Endodermal cell (in vitro differentiated cells): ENCODE measurements at regions not wholly inside any gene's neighbourhood (a gene's known extent, or its start where the extent isn't known, plus 50 kb on each side); places are given as distances from the start of the nearest gene placed in this dataset.

Experiments used
- DNase-seq: peaks from one replicate; pipeline ENCODE4 v3.0.0-alpha.2; 2017
- H3K27ac ChIP-seq: 2 replicates; pipeline ENCODE4 v1.5.1; 2013; ENCODE audit warnings: mild to moderate bottlenecking, low read depth, low read length, moderate library complexity
- H3K27me3 ChIP-seq: 2 replicates; pipeline ENCODE4 v1.6.1; 2013; ENCODE audit warnings: mild to moderate bottlenecking, low read length, moderate library complexity; ENCODE audit not compliant: insufficient read depth, control insufficient read depth, poor library complexity, severe bottlenecking
- H3K36me3 ChIP-seq: 2 replicates; pipeline ENCODE4 v1.7.0; 2013; ENCODE audit warnings: mild to moderate bottlenecking, low read length, moderate library complexity; ENCODE audit not compliant: control insufficient read depth, insufficient read depth
- H3K4me1 ChIP-seq: one replicate; pipeline ENCODE4 v1.7.0; 2013; ENCODE audit warnings: low read length; ENCODE audit not compliant: control insufficient read depth, insufficient read depth
- H3K4me3 ChIP-seq: 2 replicates; pipeline ENCODE4 v1.5.1; 2013; ENCODE audit warnings: mild to moderate bottlenecking, low read length, moderate library complexity
- H3K9ac ChIP-seq: 2 replicates; pipeline ENCODE4 v1.6.1; 2013; ENCODE audit warnings: mild to moderate bottlenecking, low read length, moderate library complexity; ENCODE audit not compliant: poor library complexity, severe bottlenecking; ENCODE audit errors: extremely low read depth
- H3K9me3 ChIP-seq: 2 replicates; pipeline ENCODE4 v1.6.1; 2013; ENCODE audit warnings: mild to moderate bottlenecking, low read length, moderate library complexity; ENCODE audit not compliant: control insufficient read depth
- H3K27ac Mint-ChIP-seq: 2 replicates; pipeline ENCODE4 v1.8.0; 2020; ENCODE audit warnings: mixed read lengths
- H3K27me3 Mint-ChIP-seq: 2 replicates; pipeline ENCODE4 v1.8.0; 2021; ENCODE audit warnings: mild to moderate bottlenecking, mixed read lengths; ENCODE audit not compliant: insufficient read depth
- H3K36me3 Mint-ChIP-seq: 2 replicates; pipeline ENCODE4 v1.8.0; 2020; ENCODE audit warnings: low read depth, mixed read lengths
- H3K4me1 Mint-ChIP-seq: 2 replicates; pipeline ENCODE4 v1.8.0; 2020; ENCODE audit warnings: mixed read lengths
- H3K4me3 Mint-ChIP-seq: 2 replicates; pipeline ENCODE4 v1.8.0; 2020; ENCODE audit warnings: mild to moderate bottlenecking, moderate library complexity, mixed read lengths
- H3K9me3 Mint-ChIP-seq: 2 replicates; pipeline ENCODE4 v1.8.0; 2020; ENCODE audit warnings: mild to moderate bottlenecking, mixed read lengths
- WGBS, 2 experiments: methylation state at CpG; one replicate each; pipeline versions ENCODE4 v1.1.5 to v1.1.7; 2013; ENCODE audit warnings: missing lambda C conversion rate in 2 of 2, mixed read lengths in 1 of 2; ENCODE audit not compliant: insufficient coverage in 1 of 2, insufficient read length in 1 of 2; 5-methylcytosine and 5-hydroxymethylcytosine counted together
- TF ChIP-seq, protein P1 (sequence below): fragments of 200-600 bp; sonication (generic); conservative IDR thresholded peaks from 2 replicates; pipeline ENCODE4 v1.5.0; 2021; ENCODE audit warnings: antibody characterized with exemption, mild to moderate bottlenecking

DNA sequence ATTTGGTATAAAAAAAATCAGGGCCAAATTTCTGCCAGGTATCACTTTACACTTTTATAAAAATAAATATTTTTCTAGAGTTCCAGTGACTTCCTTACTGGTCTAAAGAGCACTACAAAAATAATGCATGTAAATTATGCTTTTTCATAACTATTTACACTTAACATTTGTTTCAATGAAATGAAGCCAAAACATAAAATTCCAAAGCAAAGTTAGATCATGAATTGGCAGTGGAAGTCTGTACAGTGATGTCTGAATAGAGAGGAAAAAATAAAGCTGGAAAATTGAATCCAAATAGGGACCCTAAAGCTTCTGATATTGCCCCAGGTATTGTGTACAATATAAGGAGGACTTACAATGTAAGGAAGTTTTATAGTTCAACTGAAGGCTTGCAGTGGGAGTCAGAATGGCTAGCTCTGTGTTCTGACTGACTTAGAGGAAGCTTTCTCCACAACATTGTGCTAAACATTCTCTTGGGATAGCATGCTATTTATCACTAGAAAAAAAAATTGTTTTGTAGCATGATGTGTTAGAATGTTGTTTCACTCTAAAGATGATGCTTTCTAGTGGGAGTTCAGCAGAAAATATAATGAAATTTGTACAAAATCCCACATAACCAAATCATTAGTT is 288.2 kb upstream of the UGT8 start:
- Histone ChIP-seq H3K27ac (no peak overlapping the region), H3K9ac (no peak overlapping the region), H3K27me3 (no peaks in the 10 kb centered on the region), H3K4me3 (no peak overlapping the region), H3K36me3 (no peaks in the 10 kb centered on the region), H3K9me3 (no peaks in the 10 kb centered on the region), H3K4me1 (no peaks in the 10 kb centered on the region)
- Mint-ChIP-seq H3K27ac (no peak overlapping the region), H3K4me1 (peaks cover 11% of the 10 kb centered on the region), H3K4me3 (no peak overlapping the region), H3K9me3 (peaks cover 2% of the 10 kb centered on the region), H3K36me3 (no peaks in the 10 kb centered on the region), H3K27me3 (peaks cover 14% of the 10 kb centered on the region)
- TF ChIP-seq, protein P1, sequence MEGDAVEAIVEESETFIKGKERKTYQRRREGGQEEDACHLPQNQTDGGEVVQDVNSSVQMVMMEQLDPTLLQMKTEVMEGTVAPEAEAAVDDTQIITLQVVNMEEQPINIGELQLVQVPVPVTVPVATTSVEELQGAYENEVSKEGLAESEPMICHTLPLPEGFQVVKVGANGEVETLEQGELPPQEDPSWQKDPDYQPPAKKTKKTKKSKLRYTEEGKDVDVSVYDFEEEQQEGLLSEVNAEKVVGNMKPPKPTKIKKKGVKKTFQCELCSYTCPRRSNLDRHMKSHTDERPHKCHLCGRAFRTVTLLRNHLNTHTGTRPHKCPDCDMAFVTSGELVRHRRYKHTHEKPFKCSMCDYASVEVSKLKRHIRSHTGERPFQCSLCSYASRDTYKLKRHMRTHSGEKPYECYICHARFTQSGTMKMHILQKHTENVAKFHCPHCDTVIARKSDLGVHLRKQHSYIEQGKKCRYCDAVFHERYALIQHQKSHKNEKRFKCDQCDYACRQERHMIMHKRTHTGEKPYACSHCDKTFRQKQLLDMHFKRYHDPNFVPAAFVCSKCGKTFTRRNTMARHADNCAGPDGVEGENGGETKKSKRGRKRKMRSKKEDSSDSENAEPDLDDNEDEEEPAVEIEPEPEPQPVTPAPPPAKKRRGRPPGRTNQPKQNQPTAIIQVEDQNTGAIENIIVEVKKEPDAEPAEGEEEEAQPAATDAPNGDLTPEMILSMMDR, result no peak
- DNase-seq, result no peak

DNA sequence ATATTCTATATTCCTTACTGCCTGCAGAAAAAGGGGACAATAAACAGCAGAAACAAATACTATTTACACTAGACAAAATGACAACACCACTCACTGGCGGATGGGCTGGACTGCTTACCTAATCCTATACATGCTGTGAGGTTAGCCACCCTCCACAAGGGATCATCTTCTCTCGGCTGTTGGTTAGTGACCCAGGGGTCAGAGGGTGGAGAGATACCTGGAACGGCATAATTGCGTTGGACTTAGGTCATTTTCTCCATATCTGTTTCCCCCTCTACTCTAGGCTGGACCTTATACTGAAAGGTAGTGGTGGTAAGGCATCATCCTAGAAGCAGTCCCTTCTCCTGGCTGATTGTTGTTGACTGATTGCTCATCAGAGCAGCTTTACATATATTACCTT is 286.8 kb upstream of the UGT8 start:
- peaks cover 9% of the 10 kb centered on the region for H3K4me1 Mint-ChIP-seq
- H3K27ac Mint-ChIP-seq, result no peak overlapping the region
- H3K27me3 Mint-ChIP-seq, result peaks cover 14% of the 10 kb centered on the region
- no peak overlapping the region for H3K4me3 Mint-ChIP-seq
- Histone ChIP-seq H3K9ac (no peak overlapping the region), H3K4me3 (no peak overlapping the region), H3K36me3 (no peaks in the 10 kb centered on the region), H3K27me3 (no peaks in the 10 kb centered on the region), H3K4me1 (no peaks in the 10 kb centered on the region), H3K9me3 (no peaks in the 10 kb centered on the region), H3K27ac (no peak overlapping the region)
- no peak for DNase-seq
- H3K9me3 Mint-ChIP-seq, result peaks cover 2% of the 10 kb centered on the region
- no peaks in the 10 kb centered on the region for H3K36me3 Mint-ChIP-seq
- WGBS, 2 experiments, result 60 to 76% methylated on average over 1 to 4 of the region's 4 CpGs
- TF ChIP-seq, protein P1, result no peak

DNA sequence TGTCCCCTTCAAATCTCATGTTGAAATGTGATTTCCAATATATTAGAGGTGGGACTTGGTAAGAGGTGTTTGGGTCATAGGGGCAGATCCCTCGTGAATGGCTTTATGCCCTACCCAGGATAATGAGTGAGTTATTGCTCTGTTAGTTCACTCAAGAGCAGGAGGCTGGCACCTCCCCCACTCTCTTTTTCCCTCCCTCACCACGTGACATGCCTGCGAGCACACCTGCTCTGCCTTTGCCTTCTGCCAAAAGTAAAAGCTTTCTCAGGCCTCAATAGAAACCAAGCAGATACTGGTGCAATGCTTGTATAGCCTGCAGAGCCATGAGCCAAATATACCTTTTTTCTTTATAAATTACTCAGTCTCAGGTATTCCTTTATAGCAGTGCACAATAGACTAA is 286.3 kb upstream of the UGT8 start:
- no peak overlapping the region for H3K9ac ChIP-seq
- no peaks in the 10 kb centered on the region for H3K27me3 ChIP-seq
- H3K4me3 ChIP-seq, result no peak overlapping the region
- H3K27me3 Mint-ChIP-seq, result peaks cover 14% of the 10 kb centered on the region
- no peaks in the 10 kb centered on the region for H3K36me3 ChIP-seq
- no peak overlapping the region for H3K4me3 Mint-ChIP-seq
- WGBS, 2 experiments, result 87 to 92% methylated on average over 2 to 3 of the region's 3 CpGs
- no peaks in the 10 kb centered on the region for H3K9me3 ChIP-seq
- no peak overlapping the region for H3K27ac ChIP-seq
- H3K36me3 Mint-ChIP-seq, result no peaks in the 10 kb centered on the region
- no peaks in the 10 kb centered on the region for H3K4me1 ChIP-seq
- peaks cover 2% of the 10 kb centered on the region for H3K9me3 Mint-ChIP-seq
- TF ChIP-seq, protein P1, result no peak
- DNase-seq, result no peak
- peaks cover 9% of the 10 kb centered on the region for H3K4me1 Mint-ChIP-seq
- H3K27ac Mint-ChIP-seq, result no peak overlapping the region
